Right ventricle myocardium inferior (tissue), 1 donor: ENCODE measurements at regions not wholly inside any gene's neighbourhood (a gene's known extent, or its start where the extent isn't known, plus 50 kb on each side); places are given as distances from the start of the nearest gene placed in this dataset.
"Not testable (repeated sequence)": the region's sequence is repeated elsewhere in the genome, so short reads cannot be mapped to it uniquely, and the experiment has no call there.

Source experiments
- ATAC-seq: fragments of 200-7000 bp; cut with Tn5 transposase; one replicate; pipeline ENCODE4 v1.9.1; 2020; ENCODE audit warnings: mild to moderate bottlenecking, moderate library complexity
- DNase-seq: peaks from one replicate; pipeline ENCODE4 v3.0.0; 2021; ENCODE audit errors: missing footprints
- intact Hi-C: fragments of 100-400 bp; cut with DNase I; formaldehyde crosslinking; loops from one replicate; pipeline ENCODE4 v1.11.0; 2022
- donor health status: DM: no; HTN: yes; CAD: no; lungs with severe emphysema.

DNA sequence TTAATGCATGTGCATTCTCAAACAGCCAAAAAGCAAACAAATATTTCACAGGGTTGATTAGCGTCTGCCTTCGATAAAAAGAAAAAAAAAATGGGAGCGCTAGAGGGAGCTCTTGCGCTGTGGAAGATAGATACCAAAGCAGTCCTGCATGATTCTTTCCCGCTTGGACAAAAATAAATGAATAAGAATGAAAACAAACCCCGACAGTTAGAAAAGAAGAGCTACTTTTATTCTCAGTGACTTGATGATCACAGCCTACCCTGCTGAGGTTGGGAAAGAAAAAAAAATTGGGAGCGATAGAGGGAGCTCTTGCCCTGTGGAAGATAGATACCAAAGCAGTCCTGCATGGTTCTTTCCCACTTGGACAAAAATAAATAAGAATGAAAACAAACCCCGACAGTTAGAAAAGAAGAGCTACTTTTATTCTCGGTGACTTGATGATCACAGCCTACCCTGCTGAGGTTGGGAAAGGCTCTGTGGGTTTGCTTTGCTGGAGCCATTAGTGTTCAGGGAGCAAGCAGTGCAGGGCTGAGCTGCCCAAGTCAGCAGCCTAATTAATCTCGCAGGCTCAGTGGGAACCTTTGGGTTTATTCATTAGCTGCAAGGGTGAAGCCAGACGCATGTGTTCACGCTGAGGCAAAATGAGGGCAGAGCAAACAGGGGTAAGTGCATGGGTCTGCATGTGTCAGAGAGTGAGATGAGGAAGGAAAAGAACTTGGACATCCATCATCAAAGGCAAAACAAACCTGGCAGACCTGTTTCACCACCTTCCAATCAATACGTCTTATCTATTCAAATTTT is 249.3 kb upstream of the PRKX start:
- DNase-seq, result no peak
- ATAC-seq, result no peak
- intact Hi-C loops, result no loop called here

DNA sequence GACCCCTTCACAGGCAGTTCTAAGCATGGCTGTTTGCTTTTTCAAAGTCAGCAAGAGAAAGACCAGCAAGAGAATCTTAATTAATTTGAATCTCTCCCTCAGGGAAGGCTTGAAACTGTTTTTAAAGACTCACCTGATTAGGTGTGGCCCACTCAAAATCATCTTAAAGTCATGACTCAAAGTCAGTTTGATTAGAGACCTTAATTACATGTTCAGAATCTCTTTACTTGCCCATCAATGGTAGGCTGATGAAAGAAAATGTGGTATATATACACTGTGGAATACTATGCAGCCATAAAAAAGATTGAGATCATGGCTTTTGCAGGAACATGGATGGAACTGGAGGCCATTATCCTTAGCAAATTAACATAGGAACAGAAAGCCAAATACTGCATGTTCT is 247.5 kb upstream of the PRKX start:
- DNase-seq (no peak), ATAC-seq (no peak)
- intact Hi-C loops, result no loop called here

DNA sequence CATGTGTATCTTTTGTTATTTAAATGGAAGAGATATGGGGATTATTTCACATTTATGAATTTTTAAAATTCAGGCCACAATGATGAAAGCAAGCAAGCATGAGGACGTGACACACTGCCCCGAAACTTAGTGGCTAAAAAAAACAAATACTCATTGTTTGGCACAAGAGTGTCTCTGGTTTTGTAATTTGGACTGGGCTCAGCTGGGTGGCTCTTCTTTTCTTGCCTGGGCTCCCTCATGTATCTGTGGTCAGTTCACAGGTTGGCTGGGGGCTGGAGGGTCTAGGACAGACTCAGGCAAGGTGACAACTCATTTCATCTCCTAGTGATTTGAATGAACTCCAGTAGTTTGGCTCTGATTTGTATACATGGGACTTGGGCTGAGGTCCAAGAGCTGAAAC is 238.4 kb upstream of the PRKX start:
- intact Hi-C loops, result no loop called here
- ATAC-seq, result no peak
- no peak for DNase-seq

- intact Hi-C loops, result no loop called here
- ATAC-seq, result no peak
- no peak for DNase-seq
Observed at GRCh38 chrX:3950373-3950772, 236.9 kb upstream of the PRKX start.

DNA sequence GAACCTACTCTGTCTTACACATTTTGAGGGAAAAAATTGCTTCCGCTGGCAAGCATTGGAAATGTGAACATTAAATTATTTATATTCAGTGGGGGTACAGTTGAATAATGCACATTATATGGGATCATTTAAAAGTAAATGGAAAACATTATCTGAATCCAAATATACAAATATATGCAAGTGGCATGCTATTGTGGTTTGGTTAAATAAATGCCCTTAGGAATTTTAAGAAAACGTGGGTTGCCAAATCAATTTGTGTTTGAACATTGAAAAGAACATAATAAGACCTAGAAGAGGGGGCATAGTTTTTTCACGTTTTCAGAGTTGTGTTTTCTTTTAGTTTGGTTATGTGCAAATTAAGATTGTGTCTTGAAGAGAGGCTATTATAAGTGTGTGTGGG is 230.5 kb upstream of the PRKX start:
- intact Hi-C loops, result no loop called here
- DNase-seq (no peak), ATAC-seq (no peak)

- intact Hi-C loops, result no loop called here
- ATAC-seq (no peak), DNase-seq (no peak)
Observed at GRCh38 chrX:3940000-3940610, 226.7 kb upstream of the PRKX start.

- no peak for ATAC-seq
- intact Hi-C loops, result no loop called here
- no peak for DNase-seq
Observed at GRCh38 chrX:3938587-3938986, 225.1 kb upstream of the PRKX start.

DNA sequence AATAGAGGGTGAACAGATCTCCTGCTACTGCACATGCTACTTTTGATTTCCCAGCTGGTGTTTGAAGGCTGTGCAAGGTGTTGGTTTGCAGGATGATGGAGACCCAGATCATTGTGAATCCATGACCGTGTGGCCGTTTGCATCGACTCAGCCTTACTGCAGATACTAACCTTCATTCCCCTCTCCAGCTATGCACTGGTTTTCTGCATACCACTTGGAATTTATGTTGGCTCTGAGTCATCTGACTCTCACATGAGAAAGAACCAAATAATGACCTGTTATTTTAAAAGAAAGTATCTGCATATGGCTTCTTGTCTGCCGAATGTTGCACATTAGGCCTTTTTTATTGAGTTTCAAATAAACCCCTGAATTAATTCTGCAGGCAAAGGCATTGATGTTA is 221.7 kb upstream of the PRKX start:
- ATAC-seq, DNase-seq, intact Hi-C loops: not testable (repeated sequence)

DNA sequence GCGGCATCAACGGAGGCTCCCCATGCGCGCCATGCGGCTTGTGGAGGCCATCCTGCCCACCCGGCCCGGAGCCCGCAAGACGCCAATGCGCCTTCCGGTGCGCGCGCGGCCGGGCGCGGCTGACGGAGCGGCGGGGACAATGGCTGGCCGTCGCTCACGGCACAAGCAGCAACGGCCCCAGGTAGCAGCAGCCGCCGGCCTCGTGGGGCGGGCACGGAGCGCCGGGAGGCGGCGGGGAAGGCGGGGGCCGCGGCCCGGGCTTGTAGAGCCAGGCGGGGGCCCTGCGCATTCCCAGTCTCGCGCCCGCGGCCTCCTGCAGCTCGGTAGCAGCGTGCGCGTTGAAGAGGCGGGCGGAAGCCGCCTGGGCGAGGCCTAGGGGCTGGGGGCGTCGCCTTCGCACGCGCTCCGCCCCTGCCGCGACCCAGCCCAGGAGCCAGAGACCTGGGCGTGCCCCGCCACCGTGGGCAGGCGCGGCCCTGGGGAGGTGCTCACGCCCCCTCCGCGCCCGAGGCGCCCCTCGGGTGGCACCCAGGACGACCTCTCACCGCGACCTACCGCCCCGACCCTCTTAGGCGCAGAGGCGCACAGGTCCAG is 207.1 kb upstream of the PRKX start:
- ATAC-seq, result not testable (repeated sequence)

DNA sequence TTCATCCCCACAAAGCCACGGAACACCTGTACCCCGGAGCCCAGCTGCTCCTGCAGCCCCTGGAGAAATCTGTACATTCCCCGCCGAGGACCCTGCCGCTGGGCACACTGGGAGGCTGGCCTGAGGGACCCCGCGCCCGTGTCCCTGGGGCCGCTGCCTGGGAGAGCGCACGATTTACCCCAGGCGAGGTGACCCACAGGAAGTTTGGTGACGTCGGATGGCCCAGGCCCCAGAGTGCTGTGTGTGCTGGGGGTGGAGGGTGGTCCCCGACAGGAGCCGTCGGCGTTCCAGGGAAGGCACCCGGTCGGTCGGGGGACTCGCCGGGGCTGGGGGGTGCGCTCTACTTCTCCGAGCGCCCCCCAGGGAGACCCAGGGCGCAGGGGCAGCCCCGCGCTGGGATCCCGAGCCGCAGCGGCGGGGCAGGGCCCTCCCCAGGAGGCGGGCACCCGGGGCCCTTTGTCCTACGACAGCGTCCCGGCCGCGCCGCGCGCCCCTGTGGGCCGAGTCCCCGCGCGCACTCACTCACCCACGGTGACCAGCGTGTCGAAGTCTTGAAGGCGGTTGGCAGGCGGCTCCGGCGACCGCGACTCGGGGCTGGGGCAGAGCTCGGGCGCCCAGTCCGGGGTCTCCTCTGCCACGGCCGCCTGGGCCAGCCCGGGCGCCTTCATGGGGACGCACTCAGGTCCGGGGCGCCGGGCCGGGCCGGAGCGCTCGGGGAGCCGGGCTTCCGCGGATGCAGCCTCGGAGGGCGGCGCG is 206.4 kb upstream of the PRKX start:
- intact Hi-C loops, DNase-seq, ATAC-seq: not testable (repeated sequence)

More for the DNA sequence above, 207.1 kb upstream of the PRKX start:
- DNase-seq, intact Hi-C loops: not testable (repeated sequence)

- ATAC-seq, intact Hi-C loops, DNase-seq: not testable (repeated sequence)
Observed at GRCh38 chrX:3914813-3915212, 201.4 kb upstream of the PRKX start.

DNA sequence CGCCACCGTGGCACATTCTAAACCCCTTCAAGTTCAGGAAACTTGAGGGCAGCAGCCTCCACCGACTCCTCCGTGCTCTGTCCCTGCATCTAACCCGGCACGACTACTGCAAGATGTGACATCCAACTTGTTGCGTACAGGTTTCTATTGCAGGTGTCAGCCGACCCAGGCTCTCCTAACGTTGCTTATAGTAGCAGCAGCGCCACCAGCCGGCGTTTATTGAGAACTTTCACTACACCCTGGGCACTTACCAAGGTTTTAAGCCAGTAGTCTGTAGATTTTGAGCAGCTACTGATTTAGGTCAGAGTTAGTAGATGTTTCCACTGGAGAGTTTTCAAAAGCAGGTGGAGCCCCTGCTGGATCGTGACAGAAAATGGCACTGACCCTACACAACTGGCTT is 200.6 kb upstream of the PRKX start:
- DNase-seq, intact Hi-C loops, ATAC-seq: not testable (repeated sequence)

- DNase-seq, intact Hi-C loops, ATAC-seq: not testable (repeated sequence)
Observed at GRCh38 chrX:3911012-3911411, 197.6 kb upstream of the PRKX start.

DNA sequence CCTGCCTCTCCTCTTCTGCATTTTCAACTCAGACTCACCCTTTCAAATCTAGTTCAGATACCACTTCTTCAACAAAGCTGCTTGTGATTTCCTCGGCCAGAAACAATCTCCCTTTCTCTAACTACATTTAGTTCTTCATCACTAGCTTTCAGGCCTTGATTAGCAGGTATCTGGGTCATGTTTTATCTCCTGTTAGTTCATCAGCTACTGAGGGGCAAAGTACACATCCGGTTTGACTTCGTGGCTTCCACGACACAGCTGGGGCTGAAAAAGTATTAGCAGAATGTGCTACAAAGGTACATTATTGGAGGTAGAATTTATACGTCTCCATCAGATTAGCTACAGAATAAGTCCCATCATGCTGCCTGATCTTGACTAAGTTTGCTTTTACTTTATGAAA is 197.2 kb upstream of the PRKX start:
- DNase-seq, ATAC-seq, intact Hi-C loops: not testable (repeated sequence)

DNA sequence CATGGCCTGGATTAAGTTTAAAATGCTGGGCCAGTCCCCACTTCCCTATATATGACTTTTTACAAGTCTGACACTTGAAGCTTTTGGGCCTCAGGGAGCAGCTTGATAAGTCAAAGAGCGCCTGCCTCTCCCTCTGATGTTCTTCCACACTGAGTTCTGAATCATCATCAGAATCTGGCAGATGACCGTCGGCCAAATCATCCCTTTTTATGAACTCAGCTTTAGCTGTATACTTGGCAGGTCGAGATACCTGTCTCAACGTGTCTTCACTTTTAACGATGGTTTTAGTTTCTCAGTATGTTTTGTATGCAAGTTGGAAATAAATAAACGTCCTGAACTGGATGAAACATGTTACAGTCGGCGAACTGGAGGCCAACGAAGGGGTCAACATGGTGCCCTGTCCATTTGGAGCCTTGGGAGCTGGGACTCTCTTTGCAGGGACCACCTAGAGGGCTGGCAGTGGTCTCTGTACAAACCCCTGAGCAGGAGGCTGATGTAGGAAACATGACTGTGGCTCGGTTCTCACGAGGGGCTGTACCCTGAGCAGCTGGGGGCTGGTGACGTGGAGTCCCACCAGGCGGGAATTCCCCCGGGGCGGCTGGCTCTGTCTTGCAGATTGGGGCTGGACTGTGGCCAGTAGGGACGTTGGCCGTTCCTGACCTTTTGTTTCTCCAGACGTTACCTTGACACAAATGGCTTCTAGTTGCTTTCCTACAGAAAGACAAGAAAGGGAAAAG is 192.2 kb upstream of the PRKX start:
- intact Hi-C loops, result not testable (repeated sequence)

GRCh38 chrX:3902222-3902621 is 188.8 kb upstream of the PRKX start:
- ATAC-seq, DNase-seq, intact Hi-C loops: not testable (repeated sequence)

More for the DNA sequence above, 192.2 kb upstream of the PRKX start:
- not testable (repeated sequence) for ATAC-seq, DNase-seq

DNA sequence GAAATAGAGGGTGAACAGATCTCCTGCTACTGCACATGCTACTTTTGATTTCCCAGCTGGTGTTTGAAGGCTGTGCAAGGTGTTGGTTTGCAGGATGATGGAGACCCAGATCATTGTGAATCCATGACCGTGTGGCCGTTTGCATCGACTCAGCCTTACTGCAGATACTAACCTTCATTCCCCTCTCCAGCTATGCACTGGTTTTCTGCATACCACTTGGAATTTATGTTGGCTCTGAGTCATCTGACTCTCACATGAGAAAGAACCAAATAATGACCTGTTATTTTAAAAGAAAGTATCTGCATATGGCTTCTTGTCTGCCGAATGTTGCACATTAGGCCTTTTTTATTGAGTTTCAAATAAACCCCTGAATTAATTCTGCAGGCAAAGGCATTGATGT is 183.3 kb upstream of the PRKX start:
- ATAC-seq, intact Hi-C loops, DNase-seq: not testable (repeated sequence)

DNA sequence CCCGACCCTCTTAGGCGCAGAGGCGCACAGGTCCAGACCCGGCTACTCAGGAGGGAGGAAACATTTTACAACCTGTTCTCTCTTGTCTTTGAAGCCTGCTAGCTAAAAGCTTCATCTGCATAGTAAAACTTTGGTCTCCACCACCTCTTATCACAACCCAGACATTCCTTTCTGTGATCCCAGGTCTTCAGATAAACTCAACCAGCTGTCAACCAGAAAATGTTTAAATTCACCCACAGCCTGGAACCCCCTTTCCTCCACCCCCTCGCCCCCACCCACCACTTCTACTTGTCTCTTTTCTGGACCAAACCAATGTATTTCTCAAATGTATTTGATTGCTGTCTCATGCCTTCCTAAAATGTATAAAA is 169.1 kb upstream of the PRKX start:
- DNase-seq, intact Hi-C loops, ATAC-seq: not testable (repeated sequence)
